Renal cortex interstitium (tissue), 11 donors: ENCODE measurements at regions not wholly inside any gene's neighbourhood (a gene's known extent, or its start where the extent isn't known, plus 50 kb on each side); places are given as distances from the start of the nearest gene placed in this dataset.

Experiments used
- DNase-seq, 11 donors: peaks; one replicate each; pipeline ENCODE4 v3.0.0-alpha.2; 2013; ENCODE audit warnings: low read depth in 9 of 11, low spot score in 4 of 11; ENCODE audit errors: extremely low read depth in 1 of 11

GRCh38 chr20:63129376-63129965 lies 86.5 kb downstream of the YTHDF1 start:
- no peak for DNase-seq

GRCh38 chr20:63128956-63129355 lies 87.0 kb downstream of the YTHDF1 start:
- no peak for DNase-seq

GRCh38 chr20:63128367-63128766 lies 87.6 kb downstream of the YTHDF1 start:
- no peak for DNase-seq

GRCh38 chr20:63127700-63128364 lies 88.1 kb downstream of the YTHDF1 start:
- DNase-seq = no peak

GRCh38 chr20:63126876-63127699 lies 88.8 kb downstream of the YTHDF1 start:
- DNase-seq = no peak

- no peak for DNase-seq
Measured at GRCh38 chr20:63125838-63126601, 89.9 kb downstream of the YTHDF1 start.

- no peak for DNase-seq
Measured at GRCh38 chr20:63125581-63125837, 90.4 kb downstream of the YTHDF1 start.

GRCh38 chr20:63124782-63125580 lies 91.0 kb downstream of the YTHDF1 start:
- DNase-seq = no peak

- no peak for DNase-seq
Measured at GRCh38 chr20:63124092-63124781, 91.7 kb downstream of the YTHDF1 start.

- DNase-seq = no peak
Measured at GRCh38 chr20:63123331-63123741, 92.6 kb downstream of the YTHDF1 start.

- no peak for DNase-seq
Measured at GRCh38 chr20:63122626-63123025, 93.3 kb downstream of the YTHDF1 start.

GRCh38 chr20:63121749-63122405 lies 94.1 kb downstream of the YTHDF1 start:
- DNase-seq = no peak

GRCh38 chr20:63121246-63121645 lies 94.7 kb downstream of the YTHDF1 start:
- no peak for DNase-seq

- DNase-seq = no peak
Measured at GRCh38 chr20:63120808-63121090, 95.2 kb downstream of the YTHDF1 start.

GRCh38 chr20:63119963-63120807 lies 95.7 kb downstream of the YTHDF1 start:
- no peak for DNase-seq

- DNase-seq = no peak
Measured at GRCh38 chr20:63119121-63119962, 96.6 kb downstream of the YTHDF1 start.
